PC-9 (cell line): ENCODE measurements at regions not wholly inside any gene's neighbourhood (a gene's known extent, or its start where the extent isn't known, plus 50 kb on each side); places are given as distances from the start of the nearest gene placed in this dataset.
A peak's percentile ranks its signal among the peaks of the same experiment; 100 is the strongest.

ENCODE experiments used
- BruUV-seq: library from RNA; stranded (reverse); fragments of 400-500 nt; replicated peaks from 2 replicates; lab custom pipeline; 2021; lab: Mats Ljungman, UMichigan
- CTCF ChIA-PET: fragments of 300-600 bp; sonication (Branson Sonifier 250); formaldehyde crosslinking; loops from one replicate; lab custom pipeline; 2022; ENCODE audit warnings: antibody characterized with exemption; lab: Charles Lee
- POLR2A ChIA-PET: fragments of 300-600 bp; sonication (Branson Sonifier 250); formaldehyde crosslinking; loops from one replicate; lab custom pipeline; 2022; ENCODE audit warnings: antibody characterized with exemption; ENCODE audit not compliant: unreplicated experiment; lab: Charles Lee
- DNase-seq, 2 experiments: peaks; one replicate each; pipeline versions ENCODE4 v3.0.0 to v3.0.0-alpha.2; 2015 to 2022; ENCODE audit warnings: mixed read lengths in 1 of 2
- H2AFZ ChIP-seq: fragments of 200-600 bp; sonication (generic); 2 replicates; pipeline ENCODE4 v1.8.1; 2017; ENCODE audit warnings: antibody characterized with exemption
- H3F3A ChIP-seq: fragments of 200-600 bp; sonication (generic); 2 replicates; pipeline ENCODE4 v1.8.1; 2017; ENCODE audit warnings: antibody characterized with exemption, mild to moderate bottlenecking, low read depth; ENCODE audit not compliant: insufficient read depth
- H3K27ac ChIP-seq: fragments of 200-600 bp; sonication (generic); 2 replicates; pipeline ENCODE4 v1.6.1; 2016; ENCODE audit warnings: mixed run types
- H3K27me3 ChIP-seq: fragments of 200-600 bp; sonication (generic); 2 replicates; pipeline ENCODE4 v1.6.1; 2016; ENCODE audit warnings: low read depth, mixed run types; ENCODE audit not compliant: insufficient read depth
- H3K36me3 ChIP-seq: fragments of 200-600 bp; sonication (generic); 2 replicates; pipeline ENCODE4 v1.6.1; 2016; ENCODE audit warnings: low read depth, mixed run types
- H3K4me1 ChIP-seq: fragments of 200-600 bp; sonication (generic); replicated peaks from 2 replicates; pipeline ENCODE4 v1.6.1; 2016; ENCODE audit warnings: mixed run types; ENCODE audit not compliant: insufficient read depth
- H3K4me2 ChIP-seq: fragments of 200-600 bp; sonication (generic); 2 replicates; pipeline ENCODE4 v1.6.1; 2017; ENCODE audit warnings: mixed run types
- H3K4me3 ChIP-seq: fragments of 200-600 bp; sonication (generic); 2 replicates; pipeline ENCODE4 v1.6.1; 2016; ENCODE audit warnings: mixed run types
- H3K79me2 ChIP-seq: fragments of 200-600 bp; sonication (generic); 2 replicates; pipeline ENCODE4 v1.6.1; 2017; ENCODE audit warnings: low read depth, mixed run types
- H3K9me2 ChIP-seq: fragments of 200-600 bp; sonication (generic); 2 replicates; pipeline ENCODE4 v1.8.1; 2017; ENCODE audit warnings: mild to moderate bottlenecking; ENCODE audit not compliant: insufficient read depth
- H3K9me3 ChIP-seq: fragments of 200-600 bp; sonication (generic); 2 replicates; pipeline ENCODE4 v1.8.1; 2016; ENCODE audit warnings: low read depth; ENCODE audit not compliant: insufficient read depth
- H4K20me1 ChIP-seq: fragments of 200-600 bp; sonication (generic); 2 replicates; pipeline ENCODE4 v1.8.1; 2017; ENCODE audit not compliant: insufficient read depth
- EZH2 ChIP-seq: fragments of 200-600 bp; sonication (generic); IDR thresholded peaks from 2 replicates; pipeline ENCODE4 v1.8.0; 2017; ENCODE audit warnings: antibody characterized with exemption, low read depth
- intact Hi-C: fragments of 100-400 bp; cut with micrococcal nuclease; formaldehyde crosslinking; loops from one replicate; pipeline ENCODE4 v1.10.0; 2022; ENCODE audit not compliant: unreplicated experiment
- TF ChIP-seq, protein P1 (sequence below): fragments of 200-600 bp; sonication (generic); conservative IDR thresholded peaks from 2 replicates; pipeline ENCODE4 v1.6.1; 2017; ENCODE audit warnings: mixed run types, antibody characterized with exemption, mild to moderate bottlenecking, moderate library complexity

DNA sequence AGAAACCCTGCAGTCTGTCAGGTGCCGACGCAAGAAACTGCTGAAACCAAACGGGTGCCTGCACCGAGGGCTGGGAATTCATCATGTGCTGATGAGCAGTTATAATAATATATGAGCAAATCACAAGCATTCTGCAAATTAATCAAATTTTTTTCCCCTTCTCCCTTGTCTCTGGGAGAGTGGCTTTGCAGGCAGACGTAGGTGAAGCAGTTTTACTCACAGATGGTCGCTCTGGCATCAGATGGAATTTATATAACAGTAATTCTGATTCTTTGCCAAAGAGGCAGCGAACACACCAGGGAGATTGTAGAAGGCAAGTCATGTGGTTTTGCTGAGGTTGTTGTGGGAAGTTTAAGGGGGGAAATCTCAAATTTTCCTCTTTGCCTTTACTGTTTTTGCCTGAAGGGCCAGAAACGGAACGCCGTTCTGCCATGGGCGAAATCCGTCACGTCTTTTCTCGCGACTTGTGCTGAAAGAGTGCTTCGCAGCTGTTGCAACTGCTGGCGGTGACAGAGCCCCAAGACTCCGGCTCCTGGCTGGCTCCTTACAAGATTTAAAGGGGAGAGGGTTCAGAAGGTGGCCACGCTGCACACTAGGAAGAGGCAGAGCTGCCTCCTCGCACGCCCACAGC, 320.1 kb downstream of the ZNF536 start:
- H3K27me3 ChIP-seq: peaks cover 73% of the 10 kb centered on the region
- BruUV-seq: no TSS peak
- no peaks in the 10 kb centered on the region for H4K20me1 ChIP-seq
- ChIA-PET CTCF (no interaction called here), POLR2A (no interaction called here)
- no peaks in the 10 kb centered on the region for H3K9me3 ChIP-seq
- DNase-seq: no peak
- H3K4me3 ChIP-seq: no peak overlapping the region
- no peaks in the 10 kb centered on the region for H3K36me3 ChIP-seq
- H3F3A ChIP-seq: no peaks in the 10 kb centered on the region
- TF ChIP-seq, protein P1, sequence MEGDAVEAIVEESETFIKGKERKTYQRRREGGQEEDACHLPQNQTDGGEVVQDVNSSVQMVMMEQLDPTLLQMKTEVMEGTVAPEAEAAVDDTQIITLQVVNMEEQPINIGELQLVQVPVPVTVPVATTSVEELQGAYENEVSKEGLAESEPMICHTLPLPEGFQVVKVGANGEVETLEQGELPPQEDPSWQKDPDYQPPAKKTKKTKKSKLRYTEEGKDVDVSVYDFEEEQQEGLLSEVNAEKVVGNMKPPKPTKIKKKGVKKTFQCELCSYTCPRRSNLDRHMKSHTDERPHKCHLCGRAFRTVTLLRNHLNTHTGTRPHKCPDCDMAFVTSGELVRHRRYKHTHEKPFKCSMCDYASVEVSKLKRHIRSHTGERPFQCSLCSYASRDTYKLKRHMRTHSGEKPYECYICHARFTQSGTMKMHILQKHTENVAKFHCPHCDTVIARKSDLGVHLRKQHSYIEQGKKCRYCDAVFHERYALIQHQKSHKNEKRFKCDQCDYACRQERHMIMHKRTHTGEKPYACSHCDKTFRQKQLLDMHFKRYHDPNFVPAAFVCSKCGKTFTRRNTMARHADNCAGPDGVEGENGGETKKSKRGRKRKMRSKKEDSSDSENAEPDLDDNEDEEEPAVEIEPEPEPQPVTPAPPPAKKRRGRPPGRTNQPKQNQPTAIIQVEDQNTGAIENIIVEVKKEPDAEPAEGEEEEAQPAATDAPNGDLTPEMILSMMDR: no peak
- no peak for TF ChIP-seq EZH2
- H3K4me2 ChIP-seq: no peak overlapping the region
- no peaks in the 10 kb centered on the region for H3K9me2 ChIP-seq
- no peaks in the 10 kb centered on the region for H3K79me2 ChIP-seq
- no peaks in the 10 kb centered on the region for H3K4me1 ChIP-seq
- intact Hi-C loops: no loop called here
- H2AFZ ChIP-seq: no peak overlapping the region
- no peak overlapping the region for H3K27ac ChIP-seq

DNA sequence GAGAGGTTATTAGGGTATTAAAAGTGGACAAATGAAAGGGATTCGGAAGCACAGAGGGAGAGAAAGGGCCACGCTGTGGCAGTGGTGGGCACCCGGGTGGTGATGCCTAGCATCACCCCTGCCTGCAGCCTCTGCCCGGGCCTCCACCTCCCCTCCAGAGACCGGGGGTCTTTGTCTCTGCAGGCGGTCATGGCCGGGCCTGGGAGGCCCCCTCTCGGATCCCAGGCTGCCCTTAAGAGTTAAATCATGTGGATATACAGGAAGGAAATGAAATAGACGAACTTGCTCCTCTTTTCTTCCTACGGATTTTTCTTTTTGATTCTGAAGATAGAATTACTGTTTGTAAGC, 319.6 kb downstream of the ZNF536 start:
- ChIA-PET POLR2A (no interaction called here), CTCF (no interaction called here)
- no peaks in the 10 kb centered on the region for H3F3A ChIP-seq
- no peaks in the 10 kb centered on the region for H4K20me1 ChIP-seq
- peaks cover 78% of the 10 kb centered on the region for H3K27me3 ChIP-seq
- no peaks in the 10 kb centered on the region for H3K79me2 ChIP-seq
- H3K27ac ChIP-seq: no peak overlapping the region
- H3K4me3 ChIP-seq: no peak overlapping the region
- BruUV-seq: no TSS peak
- H3K9me3 ChIP-seq: no peaks in the 10 kb centered on the region
- no peak overlapping the region for H2AFZ ChIP-seq
- no peaks in the 10 kb centered on the region for H3K36me3 ChIP-seq
- DNase-seq: no peak
- H3K9me2 ChIP-seq: no peaks in the 10 kb centered on the region
- H3K4me1 ChIP-seq: no peaks in the 10 kb centered on the region
- intact Hi-C loops: no loop called here
- TF ChIP-seq EZH2: no peak
- TF ChIP-seq, protein P1: no peak
- H3K4me2 ChIP-seq: no peak overlapping the region

DNA sequence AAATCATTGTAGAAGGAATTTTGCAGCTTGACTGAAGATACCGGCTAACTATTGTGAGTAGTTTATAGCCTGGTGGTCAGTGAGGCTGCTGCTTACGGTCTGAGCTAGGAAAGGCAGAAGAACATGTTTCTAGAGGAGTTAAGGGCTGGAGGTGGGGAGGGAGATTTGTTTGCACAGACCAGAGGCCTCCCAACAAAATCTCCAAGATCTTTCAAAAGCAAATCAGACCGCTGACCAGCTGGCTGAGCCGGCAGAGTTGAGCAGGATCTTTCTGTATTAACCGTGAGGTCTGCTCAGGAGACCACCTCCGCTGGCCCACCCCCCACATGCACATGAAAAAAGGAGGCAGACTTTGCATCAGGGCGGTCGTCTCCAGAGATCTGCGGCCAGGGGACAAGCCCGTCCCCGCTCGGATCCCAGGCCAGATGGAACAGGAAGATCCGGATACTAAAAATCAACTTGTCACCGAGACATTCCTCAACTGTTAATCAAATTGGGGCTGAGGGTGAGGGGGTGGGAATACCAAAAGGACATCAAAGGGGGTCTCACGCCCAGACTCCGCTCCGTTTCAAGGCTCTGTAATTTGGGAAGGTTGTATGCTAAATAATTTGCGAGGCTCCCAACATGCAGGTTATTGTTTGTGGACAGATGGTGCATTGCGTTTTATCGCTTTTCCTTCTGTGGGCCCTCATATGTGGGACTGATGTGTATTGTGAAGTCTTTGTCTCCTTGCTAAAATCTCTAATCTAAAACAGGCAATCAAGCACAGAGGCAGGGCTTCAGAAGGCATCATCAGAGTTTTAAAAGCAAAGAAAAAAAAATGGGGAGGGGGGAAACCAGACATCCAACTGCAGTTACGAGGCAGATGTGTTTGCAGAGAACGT, 319.0 kb downstream of the ZNF536 start:
- no peaks in the 10 kb centered on the region for H3K79me2 ChIP-seq
- TF ChIP-seq EZH2: 0 out of 2 replicates have a peak, but pooled peaks have one; percentile 25
- TF ChIP-seq, protein P1: no peak
- ChIA-PET CTCF (no interaction called here), POLR2A (no interaction called here)
- no peaks in the 10 kb centered on the region for H4K20me1 ChIP-seq
- H3K9me3 ChIP-seq: no peaks in the 10 kb centered on the region
- no peak overlapping the region for H3K27ac ChIP-seq
- no peaks in the 10 kb centered on the region for H3K4me1 ChIP-seq
- peaks cover 80% of the 10 kb centered on the region for H3K27me3 ChIP-seq
- H3F3A ChIP-seq: no peaks in the 10 kb centered on the region
- BruUV-seq: no TSS peak
- no peak overlapping the region for H3K4me2 ChIP-seq
- intact Hi-C loops: no loop called here
- H3K9me2 ChIP-seq: no peaks in the 10 kb centered on the region
- H3K4me3 ChIP-seq: no peak overlapping the region
- H3K36me3 ChIP-seq: no peaks in the 10 kb centered on the region
- no peak for DNase-seq
- no peak overlapping the region for H2AFZ ChIP-seq
